Hippocampal formation (tissue), 2 donors: ENCODE measurements at regions not wholly inside any gene's neighbourhood (a gene's known extent, or its start where the extent isn't known, plus 50 kb on each side); places are given as distances from the start of the nearest gene placed in this dataset.
"Not testable (repeated sequence)": the region's sequence is repeated elsewhere in the genome, so short reads cannot be mapped to it uniquely, and the experiment has no call there.

ENCODE experiments used
- DNase-seq, 2 donors: peaks; one replicate each; lab custom pipeline; 2025; lab: John Stamatoyannopoulos, UW

GRCh38 chr4:84019626-84020025 lies 479.5 kb downstream of the NKX6-1 start:
- DNase-seq = no peak

- no peak for DNase-seq
These were observed 467.1 kb downstream of the GPAT3 start for GRCh38 chr4:84003046-84003445.

- no peak for DNase-seq
These were observed 466.1 kb downstream of the GPAT3 start for GRCh38 chr4:84001876-84002569.

GRCh38 chr4:83996254-83996653 lies 460.3 kb downstream of the GPAT3 start:
- no peak for DNase-seq

- DNase-seq = no peak
These were observed 457.9 kb downstream of the GPAT3 start for GRCh38 chr4:83993774-83994173.

- DNase-seq = no peak
These were observed 453.9 kb downstream of the GPAT3 start for GRCh38 chr4:83989835-83990234.

GRCh38 chr4:83981156-83981555 lies 445.2 kb downstream of the GPAT3 start:
- DNase-seq = no peak

- DNase-seq = no peak
These were observed 443.9 kb downstream of the GPAT3 start for GRCh38 chr4:83979773-83980172.

GRCh38 chr4:83974111-83974780 lies 438.3 kb downstream of the GPAT3 start:
- no peak for DNase-seq

GRCh38 chr4:83964996-83965541 lies 429.2 kb downstream of the GPAT3 start:
- no peak for DNase-seq

- DNase-seq = no peak
These were observed 426.6 kb downstream of the GPAT3 start for GRCh38 chr4:83962492-83962891.

GRCh38 chr4:83961575-83961974 lies 425.7 kb downstream of the GPAT3 start:
- no peak for DNase-seq

GRCh38 chr4:83959160-83959559 lies 423.3 kb downstream of the GPAT3 start:
- DNase-seq = no peak

GRCh38 chr4:83947830-83948193 lies 411.9 kb downstream of the GPAT3 start:
- DNase-seq = no peak

GRCh38 chr4:83947125-83947829 lies 411.4 kb downstream of the GPAT3 start:
- no peak for DNase-seq

GRCh38 chr4:83943691-83944090 lies 407.8 kb downstream of the GPAT3 start:
- DNase-seq = not testable (repeated sequence)

- DNase-seq = no peak
These were observed 397.0 kb downstream of the GPAT3 start for GRCh38 chr4:83932750-83933391.

GRCh38 chr4:83931659-83932438 lies 395.9 kb downstream of the GPAT3 start:
- DNase-seq = no peak

GRCh38 chr4:83929550-83929949 lies 393.6 kb downstream of the GPAT3 start:
- no peak for DNase-seq

GRCh38 chr4:83926950-83927349 lies 391.0 kb downstream of the GPAT3 start:
- DNase-seq = no peak

GRCh38 chr4:83923341-83923740 lies 387.4 kb downstream of the GPAT3 start:
- DNase-seq = no peak

- no peak for DNase-seq
These were observed 386.5 kb downstream of the GPAT3 start for GRCh38 chr4:83922402-83922801.
